Colonic mucosa (tissue), 4 donors: ENCODE measurements at regions not wholly inside any gene's neighbourhood (a gene's known extent, or its start where the extent isn't known, plus 50 kb on each side); places are given as distances from the start of the nearest gene placed in this dataset.

ENCODE experiments used
- DNase-seq: peaks from one replicate; pipeline ENCODE4 v3.0.0-alpha.2; 2020
- H3K27ac ChIP-seq: fragments of 200-600 bp; one replicate; pipeline ENCODE4 v1.8.0; 2021
- H3K27me3 ChIP-seq: fragments of 200-600 bp; one replicate; pipeline ENCODE4 v1.8.0; 2021
- H3K36me3 ChIP-seq: fragments of 200-600 bp; one replicate; pipeline ENCODE4 v1.8.0; 2021
- H3K4me1 ChIP-seq: fragments of 200-600 bp; one replicate; pipeline ENCODE4 v1.8.0; 2021; ENCODE audit warnings: mild to moderate bottlenecking
- H3K4me3 ChIP-seq: fragments of 200-600 bp; one replicate; pipeline ENCODE4 v1.8.0; 2021
- H3K9ac ChIP-seq, 2 donors: one replicate each; pipeline ENCODE4 v1.7.0; 2013; ENCODE audit warnings: control low read depth in 2 of 2, low read depth in 2 of 2, low read length in 2 of 2
- H3K9me3 ChIP-seq: fragments of 200-600 bp; one replicate; pipeline ENCODE4 v1.8.0; 2021
- CTCF ChIP-seq: fragments of 200-600 bp; IDR thresholded peaks from one replicate; pipeline ENCODE4 v1.8.0; 2022; ENCODE audit warnings: antibody characterized with exemption, mild to moderate bottlenecking
- intact Hi-C: fragments of 100-400 bp; cut with DNase I; formaldehyde crosslinking; loops from one replicate; pipeline ENCODE4 v1.14.1; 2022
- donor health status: healthy.
- donor health status: DM: no; HTN: no; CAD: no.
- donor health status: DM: no; HTN: no; CAD: no.

GRCh38 chr14:94696518-94696917, 73.4 kb downstream of the GSC start:
- Histone ChIP-seq H3K4me3 (no peak overlapping the region), H3K27me3 (no peaks in the 10 kb centered on the region), H3K9ac (no peak overlapping the region), H3K36me3 (no peaks in the 10 kb centered on the region), H3K27ac (no peak overlapping the region), H3K4me1 (no peaks in the 10 kb centered on the region), H3K9me3 (no peaks in the 10 kb centered on the region)
- TF ChIP-seq CTCF: no peak
- no peak for DNase-seq
- intact Hi-C loops: no loop called here

GRCh38 chr14:94695231-94695630, 74.7 kb downstream of the GSC start:
- DNase-seq: no peak
- Histone ChIP-seq H3K4me3 (no peak overlapping the region), H3K27ac (no peak overlapping the region), H3K4me1 (no peaks in the 10 kb centered on the region), H3K27me3 (no peaks in the 10 kb centered on the region), H3K9me3 (no peaks in the 10 kb centered on the region), H3K9ac (no peak overlapping the region), H3K36me3 (no peaks in the 10 kb centered on the region)
- intact Hi-C loops: no loop called here
- no peak for TF ChIP-seq CTCF

- intact Hi-C loops: loop anchor here (5.0 kb wide), 1 partner anchor 406 kb away; no protein-coding TSS in a partner anchor
- Histone ChIP-seq H3K36me3 (no peaks in the 10 kb centered on the region), H3K27ac (no peak overlapping the region), H3K4me1 (no peaks in the 10 kb centered on the region), H3K9me3 (no peaks in the 10 kb centered on the region), H3K4me3 (no peak overlapping the region), H3K9ac (no peak overlapping the region), H3K27me3 (no peaks in the 10 kb centered on the region)
- DNase-seq: no peak
- TF ChIP-seq CTCF: no peak
These were observed 78.3 kb downstream of the GSC start for GRCh38 chr14:94691660-94692034.

- Histone ChIP-seq H3K4me3 (no peak overlapping the region), H3K27me3 (no peaks in the 10 kb centered on the region), H3K36me3 (no peaks in the 10 kb centered on the region), H3K27ac (no peak overlapping the region), H3K9ac (no peak overlapping the region), H3K9me3 (no peaks in the 10 kb centered on the region), H3K4me1 (no peaks in the 10 kb centered on the region)
- intact Hi-C loops: loop anchor here (5.0 kb wide), 1 partner anchor 406 kb away; no protein-coding TSS in a partner anchor
- no peak for DNase-seq
- TF ChIP-seq CTCF: no peak
These were observed 78.8 kb downstream of the GSC start for GRCh38 chr14:94690896-94691659.

GRCh38 chr14:94690486-94690885, 78.3 kb downstream of the SERPINA3 start:
- Histone ChIP-seq H3K9me3 (no peaks in the 10 kb centered on the region), H3K27me3 (no peaks in the 10 kb centered on the region), H3K4me1 (no peaks in the 10 kb centered on the region), H3K9ac (no peak overlapping the region), H3K4me3 (no peak overlapping the region), H3K27ac (no peak overlapping the region), H3K36me3 (no peaks in the 10 kb centered on the region)
- TF ChIP-seq CTCF: no peak
- no peak for DNase-seq
- intact Hi-C loops: loop anchor here (5.0 kb wide), 1 partner anchor 407 kb away; no protein-coding TSS in a partner anchor
